ENCODE measurements at regions not wholly inside any gene's neighbourhood (a gene's known extent, or its start where the extent isn't known, plus 50 kb on each side); places are given as distances from the start of the nearest gene placed in this dataset.

- no peak for DNase-seq (ENCODE audit: low spot score)
Observed at GRCh38 chr2:138866797-138867196, 86.6 kb upstream of the NXPH2 start.

DNA sequence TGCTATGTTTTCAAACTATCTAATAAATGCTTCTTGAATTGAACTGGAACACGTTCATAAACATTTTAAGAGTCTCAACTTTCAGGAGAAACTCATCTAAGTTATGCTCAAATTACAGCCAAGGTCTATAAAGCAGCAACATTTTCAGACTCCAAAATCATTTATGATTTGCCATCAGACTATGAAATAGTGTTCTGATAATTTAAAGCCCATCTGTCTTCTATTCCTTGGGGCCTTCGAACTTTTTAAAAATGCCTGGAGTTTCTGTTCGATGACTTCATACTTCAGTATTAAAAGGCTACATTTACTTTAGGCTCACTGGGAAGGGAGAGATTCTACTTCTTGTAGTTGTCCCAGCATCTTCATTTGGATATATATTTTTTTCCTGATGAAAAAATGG, 73.6 kb upstream of the NXPH2 start:
- DNase-seq (ENCODE audit: low spot score), result no peak

DNA sequence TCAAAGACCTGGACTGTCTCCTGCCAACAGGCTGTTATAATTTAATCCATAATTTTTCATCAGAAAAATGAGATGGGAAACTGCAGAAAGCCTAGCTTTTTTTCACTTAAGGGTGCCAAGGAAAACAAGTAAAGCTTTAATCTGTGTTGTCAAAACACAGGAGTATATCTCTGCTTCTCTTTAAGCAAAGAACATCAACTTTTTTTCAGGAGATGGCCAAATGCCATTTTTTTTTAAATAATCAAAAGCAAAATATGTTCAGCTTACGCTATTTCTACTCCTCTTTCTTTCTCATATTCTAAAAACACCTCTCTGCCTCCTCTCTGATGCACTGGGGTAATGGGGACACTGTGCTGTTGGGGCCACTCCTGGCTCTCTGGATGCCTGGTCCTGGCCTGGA, 73.1 kb upstream of the NXPH2 start:
- no peak for DNase-seq (ENCODE audit: low spot score)

GRCh38 chr2:138846216-138846821, 66.1 kb upstream of the NXPH2 start:
- peak; percentile 29 for DNase-seq (ENCODE audit: low spot score)

GRCh38 chr2:138842341-138842740, 62.2 kb upstream of the NXPH2 start:
- DNase-seq (ENCODE audit: low spot score), result no peak

GRCh38 chr2:138841459-138841858, 61.3 kb upstream of the NXPH2 start:
- DNase-seq (ENCODE audit: low spot score), result no peak

- DNase-seq (ENCODE audit: low spot score), result no peak
Observed at GRCh38 chr2:138838851-138839620, 58.8 kb upstream of the NXPH2 start.

DNA sequence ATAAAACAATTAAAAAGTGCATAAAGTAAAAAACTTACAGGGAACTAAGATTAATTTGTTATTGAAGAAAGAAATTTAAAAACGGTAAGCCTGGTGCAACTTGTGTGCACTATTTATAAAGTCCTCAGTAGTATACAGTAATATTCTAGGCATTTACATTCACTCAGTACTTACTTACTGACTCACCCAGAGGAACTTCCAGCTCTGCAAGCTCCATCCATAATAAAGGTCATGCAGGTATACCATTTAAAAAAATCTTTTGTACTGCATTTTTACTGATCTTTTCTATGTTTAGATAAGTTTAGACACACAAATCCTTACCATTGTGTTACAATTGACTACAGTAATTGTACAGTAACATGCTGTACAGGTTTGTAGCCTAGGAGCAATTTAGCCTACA, 51.5 kb upstream of the NXPH2 start:
- DNase-seq (ENCODE audit: low spot score), result no peak

- no peak for DNase-seq (ENCODE audit: low spot score)
Observed at GRCh38 chr2:138831154-138831553, 51.0 kb upstream of the NXPH2 start.

GRCh38 chr2:138830547-138830946, 50.4 kb upstream of the NXPH2 start:
- no peak for DNase-seq (ENCODE audit: low spot score)

Small RNAs in the stretch of these regions (small RNA-seq; reads per million reads assigned to genes)
- gene RF00139, result 0 to 0.04 reads per million in 2 experiments
- 0 to 0.18 reads per million in 2 experiments for gene RN7SKP286
